HCT116 (cell line): ENCODE measurements at regions not wholly inside any gene's neighbourhood (a gene's known extent, or its start where the extent isn't known, plus 50 kb on each side); places are given as distances from the start of the nearest gene placed in this dataset.

Experiments
- ATAC-seq: fragments of 200-7000 bp; cut with Tn5 transposase; 2 replicates; pipeline ENCODE4 v1.9.1; 2020; ENCODE audit warnings: mild to moderate bottlenecking, moderate library complexity
- BruUV-seq: library from RNA; stranded (reverse); fragments of 400-500 nt; replicated peaks from 2 replicates; lab custom pipeline; 2021; lab: Mats Ljungman, UMichigan
- CTCF ChIA-PET: fragments of 300-600 bp; sonication (Branson Sonifier 250); formaldehyde crosslinking; loops from one replicate; lab custom pipeline; 2021; ENCODE audit warnings: antibody characterized with exemption; lab: Charles Lee
- POLR2A ChIA-PET: fragments of 300-600, 350-600 bp; sonication (Branson Sonifier 250); formaldehyde crosslinking; loops from one replicate; lab custom pipeline; 2021; ENCODE audit warnings: antibody characterized with exemption; lab: Charles Lee
- RAD21 ChIA-PET, 2 experiments: fragments of 300-600 bp; sonication (Branson Sonifier 250); formaldehyde crosslinking; loops; one replicate each; lab custom pipeline; 2023; ENCODE audit warnings: low total read pairs in 2 of 2; ENCODE audit not compliant: uncharacterized antibody in 2 of 2, unreplicated experiment in 2 of 2, low non-redundant PET in 1 of 2; lab: Charles Lee
- DNase-seq: peaks from one replicate; pipeline ENCODE4 v3.0.0-alpha.2; 2010; ENCODE audit warnings: low read depth, low spot score
- H2AFZ ChIP-seq: fragments of 200-600 bp; shearing (Covaris generic), sonication (generic); 2 replicates; pipeline ENCODE4 v1.6.1; 2017; ENCODE audit warnings: low read depth, mixed run types, mixed read lengths, antibody characterized with exemption, low read length; ENCODE audit not compliant: poor library complexity, severe bottlenecking
- H3K27ac ChIP-seq: 2 replicates; pipeline ENCODE4 v1.5.1; 2012; ENCODE audit warnings: low read depth, low read length
- H3K27me3 ChIP-seq: fragments of 200-600 bp; sonication (generic); 2 replicates; pipeline ENCODE4 v1.6.1; 2016; ENCODE audit warnings: mixed run types, low read length, mixed read lengths; ENCODE audit not compliant: insufficient read depth
- H3K36me3 ChIP-seq, 2 experiments: fragments of 200-500 bp in 1 of 2; fragments of 200-600 bp in 1 of 2; sonication (Bioruptor generic) in 1 of 2; sonication (generic) in 1 of 2; 2 replicates each; pipeline versions ENCODE4 v1.5.1 to v1.6.1; 2014 to 2016; ENCODE audit warnings: low read length in 2 of 2, inconsistent platforms in 1 of 2, mixed read lengths in 1 of 2, mixed run types in 1 of 2; ENCODE audit not compliant: insufficient read depth in 2 of 2, control insufficient read depth in 1 of 2
- H3K4me1 ChIP-seq, 2 experiments: fragments of 200-600 bp in 1 of 2; sonication (generic) in 1 of 2; 2 replicates each; pipeline versions ENCODE4 v1.5.1 to v1.6.1; 2012 to 2017; ENCODE audit warnings: low read length in 2 of 2, inconsistent platforms in 1 of 2, mild to moderate bottlenecking in 1 of 2, mixed read lengths in 1 of 2, mixed run types in 1 of 2, moderate library complexity in 1 of 2; ENCODE audit not compliant: insufficient read depth in 2 of 2, control insufficient read depth in 1 of 2
- H3K4me2 ChIP-seq: fragments of 200-600 bp; sonication (generic); 2 replicates; pipeline ENCODE4 v1.6.1; 2017; ENCODE audit warnings: mixed run types, low read length, mixed read lengths
- H3K4me3 ChIP-seq, 2 experiments: fragments of 200-600 bp in 1 of 2; sonication (generic) in 1 of 2; replicated peaks in 1 of 2; 2 replicates each; pipeline ENCODE4 v1.5.1; 2011 to 2016; ENCODE audit warnings: low read length in 2 of 2, control low read depth in 1 of 2, low read depth in 1 of 2, mild to moderate bottlenecking in 1 of 2, mixed read lengths in 1 of 2, mixed run types in 1 of 2
- H3K79me2 ChIP-seq: fragments of 200-600 bp; sonication (generic); 2 replicates; pipeline ENCODE4 v1.6.1; 2017; ENCODE audit warnings: mild to moderate bottlenecking, mixed run types, low read length, moderate library complexity, mixed read lengths; ENCODE audit not compliant: insufficient read depth
- H3K9ac ChIP-seq: fragments of 200-600 bp; sonication (generic); 2 replicates; pipeline ENCODE4 v1.6.1; 2016; ENCODE audit warnings: low read length, mixed read lengths
- H3K9me2 ChIP-seq: fragments of 200-600 bp; sonication (generic), shearing (Covaris generic); 2 replicates; pipeline ENCODE4 v1.6.1; 2017; ENCODE audit warnings: mixed run types, mild to moderate bottlenecking, moderate library complexity; ENCODE audit not compliant: insufficient read depth
- H3K9me3 ChIP-seq, 2 experiments: fragments of 200-500 bp in 1 of 2; fragments of 200-600 bp in 1 of 2; sonication (Bioruptor generic) in 1 of 2; sonication (generic) in 1 of 2; 2 replicates each; pipeline ENCODE4 v1.6.1; 2014 to 2017; ENCODE audit warnings: low read length in 2 of 2, mixed read lengths in 2 of 2, inconsistent platforms in 1 of 2, low read depth in 1 of 2, mild to moderate bottlenecking in 1 of 2, mixed run types in 1 of 2, moderate library complexity in 1 of 2; ENCODE audit not compliant: control insufficient read depth in 1 of 2, insufficient read depth in 1 of 2
- H4K20me1 ChIP-seq: fragments of 200-600 bp; sonication (generic), shearing (Covaris generic); 2 replicates; pipeline ENCODE4 v1.6.1; 2017; ENCODE audit warnings: mixed run types, mild to moderate bottlenecking, moderate library complexity; ENCODE audit not compliant: insufficient read depth
- ATF3 ChIP-seq: IDR thresholded peaks from 2 replicates; pipeline ENCODE4 v1.6.1; 2012
- CBX3 ChIP-seq: IDR thresholded peaks from 2 replicates; pipeline ENCODE4 v1.6.1; 2012; ENCODE audit warnings: low read depth
- CTCF ChIP-seq, 3 experiments: fragments of 200-600 bp in 1 of 3; sonication (generic) in 1 of 3; IDR thresholded peaks in 2 of 3; conservative IDR thresholded peaks in 1 of 3; 2 replicates each; pipeline ENCODE4 v1.5.1; 2012 to 2017; ENCODE audit warnings: low read depth in 2 of 3, low read length in 2 of 3, antibody characterized with exemption in 1 of 3, borderline replicate concordance in 1 of 3, control low read depth in 1 of 3, mild to moderate bottlenecking in 1 of 3, mixed read lengths in 1 of 3, mixed run types in 1 of 3, moderate library complexity in 1 of 3; ENCODE audit not compliant: insufficient read depth in 1 of 3
- EGR1 ChIP-seq: IDR thresholded peaks from 2 replicates; pipeline ENCODE4 v1.6.1; 2012; ENCODE audit warnings: low read depth
- ELF1 ChIP-seq: IDR thresholded peaks from 2 replicates; pipeline ENCODE4 v1.6.1; 2012; ENCODE audit warnings: low read depth, borderline replicate concordance
- EZH2 ChIP-seq: fragments of 200-600 bp; sonication (generic); IDR thresholded peaks from 2 replicates; pipeline ENCODE4 v1.6.1; 2017; ENCODE audit warnings: antibody characterized with exemption, mixed run types
- EZH2phosphoT487 ChIP-seq: fragments of 200-600 bp; IDR thresholded peaks from 2 replicates; pipeline ENCODE4 v1.6.1; 2018; ENCODE audit warnings: antibody characterized with exemption, borderline replicate concordance
- JUND ChIP-seq: IDR thresholded peaks from 2 replicates; pipeline ENCODE4 v1.6.1; 2012
- POLR2A ChIP-seq: IDR thresholded peaks from 2 replicates; pipeline ENCODE4 v1.7.0; 2011; ENCODE audit warnings: borderline replicate concordance; ENCODE audit not compliant: insufficient read depth, insufficient read length; ENCODE audit errors: extremely low read depth
- POLR2AphosphoS5 ChIP-seq: IDR thresholded peaks from 2 replicates; pipeline ENCODE4 v1.6.1; 2011; ENCODE audit warnings: mild to moderate bottlenecking, low read depth, low read length, moderate library complexity
- SIN3A ChIP-seq: IDR thresholded peaks from 2 replicates; pipeline ENCODE4 v1.6.1; 2012; ENCODE audit warnings: low read depth
- SRF ChIP-seq: IDR thresholded peaks from 2 replicates; pipeline ENCODE4 v1.6.1; 2012; ENCODE audit warnings: low read depth
- TCF7L2 ChIP-seq: IDR thresholded peaks from 2 replicates; pipeline ENCODE4 v1.7.0; 2011; ENCODE audit warnings: borderline replicate concordance, inconsistent platforms; ENCODE audit not compliant: insufficient read depth, insufficient read length; ENCODE audit errors: extremely low read depth
- YY1 ChIP-seq: IDR thresholded peaks from 2 replicates; pipeline ENCODE4 v1.6.1; 2011; ENCODE audit warnings: low read length, low read depth, moderate library complexity, mild to moderate bottlenecking; ENCODE audit not compliant: insufficient replicate concordance; ENCODE audit errors: extremely low read depth
- ZBTB33 ChIP-seq: IDR thresholded peaks from 2 replicates; pipeline ENCODE4 v1.6.1; 2011; ENCODE audit warnings: mild to moderate bottlenecking, low read length, moderate library complexity; ENCODE audit not compliant: insufficient replicate concordance; ENCODE audit errors: extremely low read depth
- ZNF274 ChIP-seq: fragments of 200-500 bp; sonication (Bioruptor generic); IDR thresholded peaks from 2 replicates; pipeline ENCODE4 v1.6.1; 2014; ENCODE audit warnings: mild to moderate bottlenecking, low read depth, low read length, inconsistent platforms
- intact Hi-C: fragments of 100-400 bp; cut with micrococcal nuclease; formaldehyde crosslinking; loops from 2 replicates; pipeline ENCODE4 v1.10.0; 2022
- TF ChIP-seq, protein P1 (sequence below): IDR thresholded peaks from 2 replicates; pipeline ENCODE4 v1.6.1; 2012; ENCODE audit warnings: low read depth
- TF ChIP-seq, protein P2 (sequence below): IDR thresholded peaks from 2 replicates; pipeline ENCODE4 v1.6.1; 2012

GRCh38 chr5:115419846-115420585, 123.6 kb upstream of the CCDC112 start:
- Histone ChIP-seq H3K4me3 (no peak overlapping the region), H3K4me1 (peaks cover 12 to 65% of the 10 kb centered on the region in 2 experiments), H3K36me3 (no peaks in the 10 kb centered on the region), H3K9me3 (no peaks in the 10 kb centered on the region), H3K79me2 (no peaks in the 10 kb centered on the region), H3K9me2 (no peaks in the 10 kb centered on the region), H3K27ac (no peak overlapping the region), H3K4me2 (peak overlapping the region; percentile 50), H3K9ac (peak overlapping the region; percentile 10; the same call in 1 of the 2 replicates), H3K27me3 (no peaks in the 10 kb centered on the region), H2AFZ (peak overlapping the region; percentile 67), H4K20me1 (no peaks in the 10 kb centered on the region)
- ATAC-seq (peak; percentile 75), DNase-seq (peak; percentile 67)
- ChIA-PET POLR2A (interaction anchor here (0.8 to 1.4 kb wide), 4 partner anchors 16 to 42 kb away, joined by 3 to 4 read pairs (median 4); no protein-coding TSS in a partner anchor), RAD21 (no interaction called here), CTCF (interaction anchor here (0.7 to 1.0 kb wide), 2 partner anchors 13 to 154 kb away, joined by 3 read pairs; no protein-coding TSS in a partner anchor)
- intact Hi-C loops, result no loop called here
- no TSS peak for BruUV-seq
- no peak for TF ChIP-seq EZH2
- TF ChIP-seq CBX3, result peak; percentile 26; the same call in 1 of the 2 replicates
- TF ChIP-seq CTCF (IDR thresholded peaks at IDR 0.05 in 2 of 3, conservative IDR thresholded peaks at IDR 0.05 in 1 of 3; ENCODE audit: borderline replicate concordance in 1 of 3, insufficient read depth in 1 of 3, low read depth in 2 of 3, low read length in 2 of 3), result no peak
- TF ChIP-seq, protein P1, sequence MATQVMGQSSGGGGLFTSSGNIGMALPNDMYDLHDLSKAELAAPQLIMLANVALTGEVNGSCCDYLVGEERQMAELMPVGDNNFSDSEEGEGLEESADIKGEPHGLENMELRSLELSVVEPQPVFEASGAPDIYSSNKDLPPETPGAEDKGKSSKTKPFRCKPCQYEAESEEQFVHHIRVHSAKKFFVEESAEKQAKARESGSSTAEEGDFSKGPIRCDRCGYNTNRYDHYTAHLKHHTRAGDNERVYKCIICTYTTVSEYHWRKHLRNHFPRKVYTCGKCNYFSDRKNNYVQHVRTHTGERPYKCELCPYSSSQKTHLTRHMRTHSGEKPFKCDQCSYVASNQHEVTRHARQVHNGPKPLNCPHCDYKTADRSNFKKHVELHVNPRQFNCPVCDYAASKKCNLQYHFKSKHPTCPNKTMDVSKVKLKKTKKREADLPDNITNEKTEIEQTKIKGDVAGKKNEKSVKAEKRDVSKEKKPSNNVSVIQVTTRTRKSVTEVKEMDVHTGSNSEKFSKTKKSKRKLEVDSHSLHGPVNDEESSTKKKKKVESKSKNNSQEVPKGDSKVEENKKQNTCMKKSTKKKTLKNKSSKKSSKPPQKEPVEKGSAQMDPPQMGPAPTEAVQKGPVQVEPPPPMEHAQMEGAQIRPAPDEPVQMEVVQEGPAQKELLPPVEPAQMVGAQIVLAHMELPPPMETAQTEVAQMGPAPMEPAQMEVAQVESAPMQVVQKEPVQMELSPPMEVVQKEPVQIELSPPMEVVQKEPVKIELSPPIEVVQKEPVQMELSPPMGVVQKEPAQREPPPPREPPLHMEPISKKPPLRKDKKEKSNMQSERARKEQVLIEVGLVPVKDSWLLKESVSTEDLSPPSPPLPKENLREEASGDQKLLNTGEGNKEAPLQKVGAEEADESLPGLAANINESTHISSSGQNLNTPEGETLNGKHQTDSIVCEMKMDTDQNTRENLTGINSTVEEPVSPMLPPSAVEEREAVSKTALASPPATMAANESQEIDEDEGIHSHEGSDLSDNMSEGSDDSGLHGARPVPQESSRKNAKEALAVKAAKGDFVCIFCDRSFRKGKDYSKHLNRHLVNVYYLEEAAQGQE, result no peak
- 0 out of 2 replicates have a peak, but pooled peaks have one; percentile 12 for TF ChIP-seq SIN3A
- no peak for TF ChIP-seq TCF7L2
- TF ChIP-seq POLR2AphosphoS5, result no peak
- TF ChIP-seq ZNF274, result no peak
- peak; percentile 67 for TF ChIP-seq SRF
- TF ChIP-seq EGR1, result no peak
- TF ChIP-seq ZBTB33, result no peak
- peak; percentile 60 for TF ChIP-seq ELF1
- TF ChIP-seq EZH2phosphoT487, result no peak
- TF ChIP-seq YY1, result peak; percentile 66
- no peak for TF ChIP-seq ATF3
- TF ChIP-seq JUND, result peak; percentile 73
- TF ChIP-seq, protein P2, sequence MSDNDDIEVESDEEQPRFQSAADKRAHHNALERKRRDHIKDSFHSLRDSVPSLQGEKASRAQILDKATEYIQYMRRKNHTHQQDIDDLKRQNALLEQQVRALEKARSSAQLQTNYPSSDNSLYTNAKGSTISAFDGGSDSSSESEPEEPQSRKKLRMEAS, result peak; percentile 52
- TF ChIP-seq POLR2A, result no peak
